ENCODE measurements at regions not wholly inside any gene's neighbourhood (a gene's known extent, or its start where the extent isn't known, plus 50 kb on each side); places are given as distances from the start of the nearest gene placed in this dataset.

- no peak for DNase-seq (ENCODE audit: low read depth, low spot score)
- dilution Hi-C loops (cut with MboI; ENCODE audit: extremely low pct_ligation_motif_present, low sequenced_read_pairs) (no loop called here), intact Hi-C loops (cut with micrococcal nuclease) (no loop called here)
- no peak for FAIRE-seq
- Histone ChIP-seq H3K36me3 (ENCODE audit: control insufficient read depth in 2 of 2, extremely low read depth in 1 of 2, insufficient read depth in 2 of 2, low read length in 2 of 2) (no peaks in the 10 kb centered on the region), H4K20me1 (replicated peaks; ENCODE audit: control insufficient read depth, extremely low read depth, insufficient read depth, low read length) (no peaks in the 10 kb centered on the region), H3K9me3 (replicated peaks; ENCODE audit: control insufficient read depth, insufficient read depth, low read length) (no peaks in the 10 kb centered on the region), H3K4me3 (replicated peaks in 1 of 3; ENCODE audit: insufficient read depth in 1 of 3, low read depth in 1 of 3, low read length in 3 of 3) (no peak overlapping the region), H3K27ac (ENCODE audit: insufficient read depth, low read depth, low read length) (no peak overlapping the region), H3K9ac (replicated peaks; ENCODE audit: extremely low read depth, insufficient read depth, low read length) (no peak overlapping the region), H3K4me1 (ENCODE audit: control insufficient read depth, extremely low read depth, insufficient read depth, low read length) (no peaks in the 10 kb centered on the region), H3K79me2 (ENCODE audit: control insufficient read depth, insufficient read depth, low read length) (no peaks in the 10 kb centered on the region), H2AFZ (ENCODE audit: low read depth, low read length) (no peak overlapping the region), H3K4me2 (ENCODE audit: insufficient read depth, low read length) (no peak overlapping the region), H3K27me3 (ENCODE audit: control insufficient read depth in 2 of 2, insufficient read depth in 2 of 2, low read length in 2 of 2) (no peaks in the 10 kb centered on the region), H3K9me1 (replicated peaks; ENCODE audit: control insufficient read depth, extremely low read depth, insufficient read depth, low read length) (no peaks in the 10 kb centered on the region)
- ChIA-PET CTCF (no interaction called here), POLR2A (no interaction called here)
- TF ChIP-seq FOS (IDR thresholded peaks at IDR 0.05; ENCODE audit: borderline replicate concordance, insufficient read depth, low read length) (no peak), EZH2 (IDR thresholded peaks at IDR 0.05; ENCODE audit: borderline replicate concordance, low read depth, low read length, severe bottlenecking) (no peak), POLR2A (IDR thresholded peaks at IDR 0.05; ENCODE audit: low read depth, low read length) (no peak), GATA2 (IDR thresholded peaks at IDR 0.05; ENCODE audit: insufficient read depth, insufficient read length, low read depth, low read length) (no peak), POLR2AphosphoS5 (IDR thresholded peaks at IDR 0.05; ENCODE audit: insufficient read depth, low read depth, low read length) (no peak), MYC (IDR thresholded peaks at IDR 0.05; ENCODE audit: low read depth, low read length) (no peak), JUN (IDR thresholded peaks at IDR 0.05; ENCODE audit: borderline replicate concordance, insufficient read depth, insufficient read length, low read depth) (no peak), CTCF (IDR thresholded peaks at IDR 0.05; ENCODE audit: extremely low read depth in 1 of 2, insufficient read depth in 1 of 2, low read depth in 1 of 2, low read length in 2 of 2) (no peak)
- TF ChIP-seq, protein P1, sequence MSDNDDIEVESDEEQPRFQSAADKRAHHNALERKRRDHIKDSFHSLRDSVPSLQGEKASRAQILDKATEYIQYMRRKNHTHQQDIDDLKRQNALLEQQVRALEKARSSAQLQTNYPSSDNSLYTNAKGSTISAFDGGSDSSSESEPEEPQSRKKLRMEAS (IDR thresholded peaks at IDR 0.05; ENCODE audit: insufficient read depth, insufficient read length) = no peak
- no TSS peak for BruUV-seq (replicated peaks)
Observed at GRCh38 chr5:28567048-28567447, 1528.7 kb upstream of the CDH9 start.

Data from endothelial cell of umbilical vein (primary cell).